SK-N-SH (cell line): ENCODE measurements at regions not wholly inside any gene's neighbourhood (a gene's known extent, or its start where the extent isn't known, plus 50 kb on each side); places are given as distances from the start of the nearest gene placed in this dataset.
"Not testable (repeated sequence)": the region's sequence is repeated elsewhere in the genome, so short reads cannot be mapped to it uniquely, and the experiment has no call there.

Source experiments
- CTCF ChIA-PET: fragments of 300-600, 350-600 bp; formaldehyde crosslinking; extraction: SDS; loops from one replicate; lab custom pipeline; 2021; lab: Yijun Ruan, JAX
- POLR2A ChIA-PET: fragments of 350-600 bp; sonication (Branson Sonifier 250); formaldehyde crosslinking; extraction: SDS; loops from one replicate; lab custom pipeline; 2020; ENCODE audit warnings: antibody characterized with exemption, inconsistent platforms; lab: Yijun Ruan, JAX
- DNase-seq: peaks from one replicate; pipeline ENCODE4 v3.0.0; 2012
- H2AFZ ChIP-seq: fragments of 200-600 bp; sonication (generic); 2 replicates; pipeline ENCODE4 v1.8.1; 2016; ENCODE audit warnings: antibody characterized with exemption, mild to moderate bottlenecking, low read depth
- H3F3A ChIP-seq: fragments of 200-600 bp; sonication (generic); replicated peaks from 2 replicates; pipeline ENCODE3; 2016; ENCODE audit warnings: antibody characterized with exemption, mild to moderate bottlenecking; ENCODE audit not compliant: insufficient read depth
- H3K27ac ChIP-seq, 2 experiments: fragments of 200-500 bp in 1 of 2; fragments of 200-600 bp in 1 of 2; sonication (Bioruptor generic) in 1 of 2; sonication (generic), shearing (Covaris generic) in 1 of 2; 2 replicates each; pipeline versions ENCODE4 v1.5.1 to v1.6.1; 2014 to 2016; ENCODE audit warnings: low read depth in 2 of 2, inconsistent platforms in 1 of 2, low read length in 1 of 2, mild to moderate bottlenecking in 1 of 2, mixed read lengths in 1 of 2
- H3K27me3 ChIP-seq: fragments of 200-600 bp; sonication (generic), shearing (Covaris generic); 2 replicates; pipeline ENCODE4 v1.6.1; 2016; ENCODE audit warnings: mixed run types; ENCODE audit not compliant: insufficient read depth
- H3K36me3 ChIP-seq, 2 experiments: fragments of 200-500 bp in 1 of 2; fragments of 200-600 bp in 1 of 2; sonication (Bioruptor generic) in 1 of 2; sonication (generic) in 1 of 2; replicated peaks in 1 of 2; 2 replicates each; pipeline versions ENCODE3 to v1.5.1; 2014 to 2016; ENCODE audit warnings: low read length in 1 of 2, mild to moderate bottlenecking in 1 of 2; ENCODE audit not compliant: insufficient read depth in 2 of 2, control insufficient read depth in 1 of 2
- H3K4me1 ChIP-seq, 2 experiments: fragments of 200-500 bp in 1 of 2; fragments of 200-600 bp in 1 of 2; sonication (Bioruptor generic) in 1 of 2; sonication (generic), shearing (Covaris generic) in 1 of 2; 2 replicates each; pipeline versions ENCODE4 v1.5.1 to v1.6.1; 2014 to 2016; ENCODE audit warnings: low read depth in 1 of 2, low read length in 1 of 2, mixed run types in 1 of 2; ENCODE audit not compliant: insufficient read depth in 2 of 2, control insufficient read depth in 1 of 2
- H3K4me2 ChIP-seq: fragments of 200-600 bp; sonication (generic), shearing (Covaris generic); 2 replicates; pipeline ENCODE4 v1.6.1; 2017; ENCODE audit warnings: mixed run types
- H3K4me3 ChIP-seq, 2 experiments: fragments of 200-500 bp in 1 of 2; fragments of 200-600 bp in 1 of 2; sonication (Bioruptor generic) in 1 of 2; sonication (generic), shearing (Covaris generic) in 1 of 2; 2 replicates each; pipeline versions ENCODE4 v1.5.1 to v1.8.1; 2014 to 2016; ENCODE audit warnings: low read depth in 2 of 2, inconsistent platforms in 1 of 2, low read length in 1 of 2, mild to moderate bottlenecking in 1 of 2, mixed read lengths in 1 of 2, moderate library complexity in 1 of 2
- H3K79me2 ChIP-seq: fragments of 200-600 bp; sonication (generic); 2 replicates; pipeline ENCODE4 v1.8.1; 2017; ENCODE audit warnings: mild to moderate bottlenecking; ENCODE audit not compliant: insufficient read depth
- H3K9ac ChIP-seq: fragments of 200-600 bp; sonication (generic); 2 replicates; pipeline ENCODE4 v1.6.1; 2017; ENCODE audit warnings: mixed run types
- H3K9me2 ChIP-seq: fragments of 200-600 bp; sonication (generic); 2 replicates; pipeline ENCODE4 v1.6.1; 2017; ENCODE audit warnings: mixed run types
- H3K9me3 ChIP-seq: fragments of 200-600 bp; sonication (generic); 2 replicates; pipeline ENCODE4 v1.6.1; 2017; ENCODE audit warnings: mixed run types, mild to moderate bottlenecking, moderate library complexity
- H4K20me1 ChIP-seq: fragments of 200-600 bp; sonication (generic); 2 replicates; pipeline ENCODE4 v1.6.1; 2017; ENCODE audit warnings: mild to moderate bottlenecking, mixed run types; ENCODE audit not compliant: insufficient read depth
- CHD2 ChIP-seq: fragments of 150-350 bp; IDR thresholded peaks from 2 replicates; pipeline ENCODE4 v1.6.1; 2018; ENCODE audit warnings: low read length; ENCODE audit not compliant: partially characterized antibody
- ELF1 ChIP-seq: IDR thresholded peaks from 2 replicates; pipeline ENCODE4 v1.4.0; 2012
- FOSL2 ChIP-seq: IDR thresholded peaks from 2 replicates; pipeline ENCODE4 v1.4.0; 2012; ENCODE audit warnings: low read depth, mild to moderate bottlenecking, moderate library complexity, borderline replicate concordance
- FOXJ3 ChIP-seq: sonication (generic); formaldehyde crosslinking; IDR thresholded peaks from 2 replicates; pipeline ENCODE4 v1.5.1; 2020; ENCODE audit warnings: mild to moderate bottlenecking, missing genetic modification reagents
- GABPA ChIP-seq: IDR thresholded peaks from 2 replicates; pipeline ENCODE4 v1.4.0; 2012; ENCODE audit warnings: low read depth, mild to moderate bottlenecking
- IRF3 ChIP-seq: fragments of 150-350 bp; IDR thresholded peaks from 2 replicates; pipeline ENCODE4 v1.6.1; 2016; ENCODE audit warnings: mild to moderate bottlenecking, low read depth, low read length
- MAX ChIP-seq: IDR thresholded peaks from 2 replicates; pipeline ENCODE4 v1.4.0; 2012; ENCODE audit warnings: low read depth
- MEF2A ChIP-seq: IDR thresholded peaks from 2 replicates; pipeline ENCODE4 v1.4.0; 2012; ENCODE audit warnings: low read depth, borderline replicate concordance
- MXI1 ChIP-seq: IDR thresholded peaks from 2 replicates; pipeline ENCODE4 v1.6.1; 2012; ENCODE audit warnings: mild to moderate bottlenecking, low read depth, low read length, improper control_type of control experiment
- RAD21 ChIP-seq: IDR thresholded peaks from 2 replicates; pipeline ENCODE4 v1.6.1; 2012; ENCODE audit warnings: mild to moderate bottlenecking, low read length
- RCOR1 ChIP-seq: fragments of 150-350 bp; IDR thresholded peaks from 2 replicates; pipeline ENCODE4 v1.6.1; 2017; ENCODE audit warnings: antibody characterized with exemption, low read length
- REST ChIP-seq: IDR thresholded peaks from 2 replicates; pipeline ENCODE4 v1.6.1; 2012; ENCODE audit warnings: mild to moderate bottlenecking, low read depth, low read length, moderate library complexity
- RFX5 ChIP-seq: IDR thresholded peaks from 2 replicates; pipeline ENCODE4 v1.6.1; 2012; ENCODE audit warnings: mild to moderate bottlenecking, improper control_type of control experiment, low read length
- SIN3A ChIP-seq: IDR thresholded peaks from 2 replicates; pipeline ENCODE4 v1.6.1; 2012; ENCODE audit warnings: low read depth, mild to moderate bottlenecking, low read length, moderate library complexity, borderline replicate concordance
- TAF1 ChIP-seq: IDR thresholded peaks from 2 replicates; pipeline ENCODE4 v1.6.1; 2012; ENCODE audit warnings: low read depth, mild to moderate bottlenecking, low read length, moderate library complexity, borderline replicate concordance
- USF1 ChIP-seq: IDR thresholded peaks from 2 replicates; pipeline ENCODE4 v1.4.0; 2012; ENCODE audit warnings: low read depth, borderline replicate concordance
- USF2 ChIP-seq: fragments of 150-350 bp; IDR thresholded peaks from 2 replicates; pipeline ENCODE4 v1.6.1; 2017; ENCODE audit warnings: antibody characterized with exemption, low read length, low read depth, borderline replicate concordance
- YY1 ChIP-seq: IDR thresholded peaks from 2 replicates; pipeline ENCODE4 v1.4.0; 2012; ENCODE audit warnings: low read depth, mild to moderate bottlenecking
- ZBTB33 ChIP-seq: IDR thresholded peaks from 2 replicates; pipeline ENCODE4 v1.4.0; 2012; ENCODE audit warnings: low read depth, borderline replicate concordance
- WGBS: methylation state at CpG from one replicate; pipeline ENCODE4 v1.1.6; 2017; ENCODE audit warnings: low lambda C conversion rate; 5-methylcytosine and 5-hydroxymethylcytosine counted together

- H3K4me2 ChIP-seq, result no peak overlapping the region
- H3K36me3 ChIP-seq, result no peaks in the 10 kb centered on the region
- ChIA-PET POLR2A (no interaction called here), CTCF (no interaction called here)
- H3K4me3 ChIP-seq, result no peak overlapping the region
- no peaks in the 10 kb centered on the region for H3K27me3 ChIP-seq
- H2AFZ ChIP-seq, result no peak overlapping the region
- no peak overlapping the region for H3K9ac ChIP-seq
- no peaks in the 10 kb centered on the region for H4K20me1 ChIP-seq
- no peaks in the 10 kb centered on the region for H3F3A ChIP-seq
- H3K9me2 ChIP-seq, result no peaks in the 10 kb centered on the region
- 0 out of 2 replicates have a peak, but pooled peaks cover 9% of the 10 kb centered on the region for H3K9me3 ChIP-seq
- 65% methylated on average over 2 of the region's 2 CpGs for WGBS
- TF ChIP-seq REST (no peak), USF1 (no peak), IRF3 (no peak), ZBTB33 (no peak), FOSL2 (no peak), CHD2 (no peak), MXI1 (no peak), RAD21 (no peak), RCOR1 (no peak), SIN3A (no peak), FOXJ3 (CRISPR knock-in tag) (no peak), YY1 (no peak), GABPA (no peak), TAF1 (no peak), MEF2A (no peak), USF2 (no peak), ELF1 (no peak), MAX (no peak), RFX5 (no peak)
- no peaks in the 10 kb centered on the region for H3K4me1 ChIP-seq
- no peaks in the 10 kb centered on the region for H3K79me2 ChIP-seq
- H3K27ac ChIP-seq, result no peak overlapping the region
- no peak for DNase-seq
These were observed 337.0 kb upstream of the SLC7A11 start for GRCh38 chr4:138579146-138579545.

- POLR2A ChIA-PET, H3K9me3 ChIP-seq, CTCF ChIA-PET, H3K79me2 ChIP-seq, H3K27me3 ChIP-seq, H4K20me1 ChIP-seq, H3K4me2 ChIP-seq, H3K4me1 ChIP-seq, H3K4me3 ChIP-seq, DNase-seq, H3K36me3 ChIP-seq, H3K9ac ChIP-seq, H3F3A ChIP-seq, H3K9me2 ChIP-seq, H2AFZ ChIP-seq, H3K27ac ChIP-seq: not testable (repeated sequence)
- whole genome bisulfite sequencing, result 50% methylated on average over 3 of the region's 3 CpGs
These were observed 335.7 kb upstream of the SLC7A11 start for GRCh38 chr4:138577826-138578225.
